ENCODE measurements at regions not wholly inside any gene's neighbourhood (a gene's known extent, or its start where the extent isn't known, plus 50 kb on each side); places are given as distances from the start of the nearest gene placed in this dataset.
"Not testable (repeated sequence)": the region's sequence is repeated elsewhere in the genome, so short reads cannot be mapped to it uniquely, and the experiment has no call there.

- no peak for DNase-seq
Observed at GRCh38 chr2:3114406-3115185, 263.0 kb downstream of the EIPR1 start.

GRCh38 chr2:3113769-3114168, 263.8 kb downstream of the EIPR1 start:
- no peak for DNase-seq

GRCh38 chr2:3113122-3113521, 264.5 kb downstream of the EIPR1 start:
- DNase-seq = no peak

GRCh38 chr2:3112553-3112952, 265.1 kb downstream of the EIPR1 start:
- DNase-seq = no peak

- DNase-seq = no peak
Observed at GRCh38 chr2:3112131-3112530, 265.5 kb downstream of the EIPR1 start.

GRCh38 chr2:3110994-3111666, 266.5 kb downstream of the EIPR1 start:
- no peak for DNase-seq

GRCh38 chr2:3110555-3110954, 267.1 kb downstream of the EIPR1 start:
- no peak for DNase-seq

GRCh38 chr2:3108710-3109702, 268.6 kb downstream of the EIPR1 start:
- DNase-seq = no peak

- DNase-seq = no peak
Observed at GRCh38 chr2:3108105-3108504, 269.5 kb downstream of the EIPR1 start.

GRCh38 chr2:3107567-3107966, 270.1 kb downstream of the EIPR1 start:
- DNase-seq = no peak

GRCh38 chr2:3105814-3106569, 271.6 kb downstream of the EIPR1 start:
- DNase-seq = no peak

- DNase-seq = not testable (repeated sequence)
Observed at GRCh38 chr2:3104958-3105813, 272.4 kb downstream of the EIPR1 start.

GRCh38 chr2:3104261-3104660, 273.4 kb downstream of the EIPR1 start:
- no peak for DNase-seq

GRCh38 chr2:3102922-3103569, 274.6 kb downstream of the EIPR1 start:
- no peak for DNase-seq

- no peak for DNase-seq
Observed at GRCh38 chr2:3102081-3102921, 275.3 kb downstream of the EIPR1 start.

GRCh38 chr2:3101016-3101942, 276.3 kb downstream of the EIPR1 start:
- DNase-seq = no peak

GRCh38 chr2:3100386-3100785, 277.2 kb downstream of the EIPR1 start:
- no peak for DNase-seq

GRCh38 chr2:3099860-3100234, 277.8 kb downstream of the EIPR1 start:
- no peak for DNase-seq
